ENCODE measurements at regions not wholly inside any gene's neighbourhood (a gene's known extent, or its start where the extent isn't known, plus 50 kb on each side); places are given as distances from the start of the nearest gene placed in this dataset.

DNA sequence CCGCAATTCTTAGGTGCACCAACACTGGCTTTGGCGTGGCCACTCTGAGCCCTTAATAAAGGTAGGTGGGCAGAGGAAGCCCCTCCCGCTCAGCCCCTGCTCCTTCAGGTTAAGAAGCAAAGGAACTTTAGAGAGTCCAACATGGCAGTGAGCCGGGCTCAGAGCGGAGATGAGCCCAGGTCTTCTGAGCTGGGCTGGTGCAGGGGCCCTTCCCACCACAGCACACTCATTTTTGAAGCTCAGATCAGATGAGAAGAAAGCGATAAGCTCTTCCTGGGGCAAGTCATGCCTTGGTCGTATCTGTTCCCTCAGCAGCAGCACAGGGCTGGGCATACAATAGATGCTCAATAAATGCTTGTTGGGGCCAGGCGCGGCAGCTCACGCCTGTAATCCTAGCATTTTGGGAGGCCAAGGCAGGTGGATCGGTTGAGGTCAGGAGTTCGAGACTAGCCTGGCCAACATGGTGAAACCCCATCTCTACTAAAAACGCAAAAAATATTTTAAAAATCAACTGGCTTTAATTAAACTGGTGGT lies 51.1 kb upstream of the TARDBP start:
- no peak for TF ChIP-seq RCOR1 (IDR thresholded peaks at IDR 0.05; ENCODE audit: low read depth, low read length)
- TF ChIP-seq, protein P1, sequence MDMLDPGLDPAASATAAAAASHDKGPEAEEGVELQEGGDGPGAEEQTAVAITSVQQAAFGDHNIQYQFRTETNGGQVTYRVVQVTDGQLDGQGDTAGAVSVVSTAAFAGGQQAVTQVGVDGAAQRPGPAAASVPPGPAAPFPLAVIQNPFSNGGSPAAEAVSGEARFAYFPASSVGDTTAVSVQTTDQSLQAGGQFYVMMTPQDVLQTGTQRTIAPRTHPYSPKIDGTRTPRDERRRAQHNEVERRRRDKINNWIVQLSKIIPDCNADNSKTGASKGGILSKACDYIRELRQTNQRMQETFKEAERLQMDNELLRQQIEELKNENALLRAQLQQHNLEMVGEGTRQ (IDR thresholded peaks at IDR 0.05) = no peak
- no peak for TF ChIP-seq JUN (IDR thresholded peaks at IDR 0.05)
- TF ChIP-seq, protein P2, sequence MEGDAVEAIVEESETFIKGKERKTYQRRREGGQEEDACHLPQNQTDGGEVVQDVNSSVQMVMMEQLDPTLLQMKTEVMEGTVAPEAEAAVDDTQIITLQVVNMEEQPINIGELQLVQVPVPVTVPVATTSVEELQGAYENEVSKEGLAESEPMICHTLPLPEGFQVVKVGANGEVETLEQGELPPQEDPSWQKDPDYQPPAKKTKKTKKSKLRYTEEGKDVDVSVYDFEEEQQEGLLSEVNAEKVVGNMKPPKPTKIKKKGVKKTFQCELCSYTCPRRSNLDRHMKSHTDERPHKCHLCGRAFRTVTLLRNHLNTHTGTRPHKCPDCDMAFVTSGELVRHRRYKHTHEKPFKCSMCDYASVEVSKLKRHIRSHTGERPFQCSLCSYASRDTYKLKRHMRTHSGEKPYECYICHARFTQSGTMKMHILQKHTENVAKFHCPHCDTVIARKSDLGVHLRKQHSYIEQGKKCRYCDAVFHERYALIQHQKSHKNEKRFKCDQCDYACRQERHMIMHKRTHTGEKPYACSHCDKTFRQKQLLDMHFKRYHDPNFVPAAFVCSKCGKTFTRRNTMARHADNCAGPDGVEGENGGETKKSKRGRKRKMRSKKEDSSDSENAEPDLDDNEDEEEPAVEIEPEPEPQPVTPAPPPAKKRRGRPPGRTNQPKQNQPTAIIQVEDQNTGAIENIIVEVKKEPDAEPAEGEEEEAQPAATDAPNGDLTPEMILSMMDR (IDR thresholded peaks at IDR 0.05) = no peak
- TF ChIP-seq, protein P3, sequence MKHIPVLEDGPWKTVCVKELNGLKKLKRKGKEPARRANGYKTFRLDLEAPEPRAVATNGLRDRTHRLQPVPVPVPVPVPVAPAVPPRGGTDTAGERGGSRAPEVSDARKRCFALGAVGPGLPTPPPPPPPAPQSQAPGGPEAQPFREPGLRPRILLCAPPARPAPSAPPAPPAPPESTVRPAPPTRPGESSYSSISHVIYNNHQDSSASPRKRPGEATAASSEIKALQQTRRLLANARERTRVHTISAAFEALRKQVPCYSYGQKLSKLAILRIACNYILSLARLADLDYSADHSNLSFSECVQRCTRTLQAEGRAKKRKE (CRISPR knock-in tag; IDR thresholded peaks at IDR 0.05; ENCODE audit: low read depth) = no peak
